NCI-H1105 treated with DMSO at 0.1 percent for 48 hours (cell line): ENCODE measurements at regions not wholly inside any gene's neighbourhood (a gene's known extent, or its start where the extent isn't known, plus 50 kb on each side); places are given as distances from the start of the nearest gene placed in this dataset.
"Not testable (repeated sequence)": the region's sequence is repeated elsewhere in the genome, so short reads cannot be mapped to it uniquely, and the experiment has no call there.

Experiments
- DNase-seq: peaks from one replicate; lab custom pipeline; 2025; lab: John Stamatoyannopoulos, UW

DNA sequence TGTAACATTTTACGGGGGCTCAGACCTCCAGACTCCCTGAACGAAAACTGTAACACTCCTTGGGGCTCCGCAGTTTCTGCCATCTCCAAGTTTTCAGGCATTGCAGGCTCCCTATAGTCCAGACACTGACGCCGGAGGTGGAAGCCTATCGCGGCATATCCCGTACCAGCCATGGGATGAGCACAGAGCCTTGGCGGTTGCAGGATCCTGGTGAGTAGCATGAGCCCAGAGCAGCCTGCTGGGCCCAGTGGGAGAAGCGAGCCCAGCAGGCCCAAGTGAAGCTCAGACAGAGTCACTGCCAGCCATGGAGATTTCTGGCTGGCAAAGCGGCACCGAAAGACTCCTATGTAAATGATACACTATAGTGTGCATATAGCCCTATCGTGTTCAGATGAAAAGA is 446.8 kb downstream of the COL11A1 start:
- DNase-seq: no peak

DNA sequence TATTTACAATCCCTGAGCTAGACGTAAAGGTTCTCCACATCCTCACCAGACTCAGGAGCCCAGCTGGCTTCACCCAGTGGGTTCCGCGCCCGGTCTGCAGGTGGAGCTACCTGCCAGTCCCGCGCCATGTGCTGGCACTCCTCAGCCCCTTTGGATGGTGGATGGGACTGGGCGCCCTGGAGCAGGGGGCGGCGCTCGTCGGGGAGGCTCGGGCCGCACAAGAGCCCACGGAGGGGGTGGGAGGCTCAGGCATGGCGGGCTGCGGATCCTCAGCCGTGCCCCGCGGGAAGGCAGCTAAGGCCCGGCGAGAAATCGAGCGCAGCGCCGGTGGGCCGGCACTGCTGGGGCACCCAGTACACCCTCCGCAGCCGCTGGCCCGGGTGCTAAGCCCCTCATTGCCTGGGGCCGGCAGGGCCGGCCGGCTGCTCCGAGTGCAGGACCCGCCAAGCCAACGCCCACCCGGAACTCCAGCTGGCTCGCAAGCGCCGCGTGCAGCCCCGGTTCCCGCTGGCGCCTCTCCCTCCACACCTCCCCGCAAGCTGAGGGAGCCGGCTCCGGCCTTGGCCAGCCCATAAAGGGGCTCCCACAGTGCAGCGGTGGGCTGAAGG is 448.3 kb downstream of the COL11A1 start:
- DNase-seq: not testable (repeated sequence)

DNA sequence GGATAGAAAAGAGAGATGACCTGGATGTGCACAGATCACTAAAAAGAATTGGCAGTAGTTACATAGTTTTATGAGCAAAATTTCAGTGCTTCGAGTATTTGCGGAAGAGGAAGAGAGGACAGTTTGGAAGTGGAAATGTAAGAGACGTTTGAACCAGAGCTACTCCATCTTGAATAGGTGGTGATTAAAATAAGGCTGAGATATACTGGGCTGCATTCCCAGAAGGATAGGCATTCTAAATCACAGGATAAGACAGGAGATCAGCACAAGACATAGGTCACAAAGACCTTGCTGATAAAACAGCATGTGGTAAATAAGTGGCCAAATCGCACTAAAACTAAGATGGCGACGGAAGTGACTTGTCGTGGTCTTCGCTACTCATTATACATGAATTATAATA is 453.3 kb downstream of the COL11A1 start:
- DNase-seq: no peak

DNA sequence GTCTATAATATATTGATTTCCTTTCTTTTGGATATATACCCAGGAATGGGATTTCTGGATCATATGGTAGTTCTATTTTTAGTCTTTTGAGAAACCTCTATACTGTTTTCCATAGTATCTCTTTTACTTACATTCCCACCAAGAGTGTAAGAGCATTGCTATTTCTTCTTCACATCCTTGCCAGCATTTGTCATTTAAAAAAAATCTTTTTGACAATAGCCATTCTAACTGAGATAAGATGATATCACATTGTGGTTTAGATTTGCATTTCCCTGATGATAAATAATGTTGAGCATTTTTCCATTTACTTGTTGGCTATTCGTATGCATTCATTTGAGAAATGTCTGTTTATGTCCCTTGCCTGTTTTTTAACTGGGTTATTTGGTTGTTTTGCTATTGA is 467.4 kb downstream of the COL11A1 start:
- DNase-seq: no peak

DNA sequence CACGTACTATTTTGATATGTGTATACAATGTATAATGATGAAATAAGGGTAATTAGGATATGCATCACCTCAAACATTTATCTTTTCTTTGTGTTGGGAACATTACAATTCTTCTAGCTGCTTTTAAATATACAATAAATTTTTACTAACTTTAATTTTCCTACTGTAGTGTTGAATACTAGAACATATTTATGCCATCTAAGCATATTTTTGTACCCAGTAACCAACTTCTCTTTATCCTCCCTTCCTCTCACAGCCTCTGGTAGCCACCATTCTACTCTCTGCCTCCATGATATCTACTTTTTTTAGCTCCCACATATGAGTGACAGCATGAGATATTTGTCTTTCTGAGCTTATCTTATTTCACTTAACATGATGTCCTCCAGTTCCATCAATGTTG is 468.0 kb downstream of the COL11A1 start:
- DNase-seq: no peak

DNA sequence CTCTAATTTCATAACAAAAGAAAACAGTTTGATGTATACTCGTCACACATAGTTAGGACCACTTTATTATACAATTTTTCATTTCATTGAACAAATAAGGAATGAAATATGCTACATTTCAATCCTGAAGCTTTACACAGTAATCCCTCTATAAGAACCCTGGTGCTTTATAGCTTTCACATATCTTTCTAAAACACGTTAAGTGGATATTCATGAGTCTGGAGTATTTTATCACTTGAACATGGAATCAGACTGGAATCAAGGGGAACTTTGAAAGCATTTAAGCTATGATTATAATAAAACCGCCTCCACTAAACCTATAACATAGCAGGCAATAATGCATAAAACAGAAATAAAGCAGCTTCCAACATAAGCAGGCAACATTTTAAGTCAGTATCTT is 476.6 kb downstream of the COL11A1 start:
- DNase-seq: no peak

DNA sequence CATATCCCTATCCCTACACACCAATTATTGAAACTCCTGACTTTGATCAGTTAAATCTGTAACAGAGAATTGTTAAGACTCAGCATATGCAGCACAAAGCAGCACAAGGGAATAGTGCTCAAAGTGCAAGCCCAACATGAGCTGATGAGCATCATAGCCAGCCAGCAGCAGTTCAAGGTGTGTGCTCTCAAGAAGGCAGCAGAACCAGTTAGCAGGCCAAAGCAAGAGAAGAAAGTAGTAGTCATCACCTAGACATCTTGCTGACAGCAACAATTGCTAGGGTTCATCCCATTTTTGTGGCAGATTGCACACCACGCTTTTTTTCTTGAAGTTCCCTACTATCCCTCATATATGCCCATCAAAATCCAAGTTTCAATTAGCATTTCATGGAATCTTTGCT is 478.3 kb downstream of the COL11A1 start:
- DNase-seq: no peak

DNA sequence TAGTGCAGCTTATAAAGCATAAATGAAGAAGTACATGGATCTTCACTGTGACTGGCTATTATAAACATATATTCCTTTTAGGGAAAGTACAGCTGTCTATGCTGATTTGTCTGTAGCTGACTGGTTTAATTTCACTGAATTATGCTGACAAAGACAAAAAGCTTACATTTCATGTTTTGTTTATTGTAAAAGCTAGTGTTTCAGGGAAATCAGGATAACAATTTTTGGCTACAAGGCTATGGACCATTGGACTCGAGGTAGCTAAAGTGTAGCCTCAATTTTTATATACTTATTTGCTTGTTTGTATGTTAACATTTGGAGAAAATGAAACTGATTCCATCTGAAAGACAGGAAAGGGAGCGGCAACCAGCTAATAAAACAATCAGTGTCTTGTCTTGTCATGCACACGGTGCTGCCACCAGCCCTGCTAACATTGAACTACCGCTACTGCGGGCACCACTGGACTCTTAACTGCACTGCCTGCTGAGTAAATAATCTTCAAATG is 480.2 kb downstream of the COL11A1 start:
- DNase-seq: peak; percentile 75

DNA sequence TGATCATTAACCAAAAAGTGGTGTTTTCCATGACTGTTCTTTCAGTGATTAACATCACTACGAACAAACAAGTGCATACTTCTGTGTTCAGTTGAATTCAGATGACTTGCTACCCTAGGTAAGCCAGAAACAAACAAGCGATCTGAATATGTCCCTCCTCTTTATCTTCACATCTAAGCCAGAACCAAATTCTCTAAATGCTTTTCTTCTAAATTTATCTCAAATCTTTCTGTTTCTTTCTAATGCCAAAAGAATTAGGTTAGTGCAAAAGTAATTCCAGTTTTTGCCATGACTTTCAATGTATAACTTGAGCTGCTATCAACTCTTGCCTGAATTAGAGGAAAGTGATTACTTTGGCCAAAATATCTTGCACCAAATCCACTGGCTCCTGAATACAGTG is 481.2 kb downstream of the COL11A1 start:
- DNase-seq: no peak

DNA sequence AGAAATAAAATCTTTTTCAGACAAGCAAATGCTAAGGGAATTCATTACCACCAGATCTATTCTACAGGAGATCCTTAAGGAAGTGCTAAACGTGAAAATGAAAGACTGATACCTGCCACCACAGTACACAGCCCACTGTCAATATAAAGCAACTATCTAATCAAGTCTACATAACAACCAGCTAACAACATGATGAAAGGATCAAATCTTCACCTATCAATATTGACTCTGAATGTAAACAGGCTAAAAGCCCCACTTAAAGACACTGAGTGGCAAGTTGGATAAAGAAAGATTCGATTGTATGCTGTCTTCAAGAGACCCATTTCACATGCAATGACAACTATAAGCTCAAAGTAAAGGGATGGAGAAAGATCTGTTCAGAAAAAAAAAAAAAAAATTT is 492.4 kb downstream of the COL11A1 start:
- DNase-seq: no peak

DNA sequence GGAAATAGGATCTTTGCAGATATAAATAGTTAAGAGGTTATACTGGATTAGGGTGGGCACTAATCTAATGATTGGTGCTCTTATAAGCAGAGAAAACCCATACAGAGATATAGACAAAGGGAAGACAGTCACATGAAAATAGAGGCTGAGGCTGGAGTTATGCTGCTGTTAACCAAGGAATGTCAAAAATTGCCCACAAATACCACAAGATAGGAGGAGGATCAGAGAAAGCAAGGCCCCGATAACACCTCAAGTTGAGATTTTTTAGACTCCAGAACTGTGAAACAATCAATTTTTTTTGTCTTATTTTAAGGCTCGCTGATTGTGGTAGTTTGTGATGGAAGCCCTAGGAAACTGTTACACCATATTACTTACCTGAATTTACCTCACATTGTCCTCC is 513.2 kb downstream of the COL11A1 start:
- no peak for DNase-seq

DNA sequence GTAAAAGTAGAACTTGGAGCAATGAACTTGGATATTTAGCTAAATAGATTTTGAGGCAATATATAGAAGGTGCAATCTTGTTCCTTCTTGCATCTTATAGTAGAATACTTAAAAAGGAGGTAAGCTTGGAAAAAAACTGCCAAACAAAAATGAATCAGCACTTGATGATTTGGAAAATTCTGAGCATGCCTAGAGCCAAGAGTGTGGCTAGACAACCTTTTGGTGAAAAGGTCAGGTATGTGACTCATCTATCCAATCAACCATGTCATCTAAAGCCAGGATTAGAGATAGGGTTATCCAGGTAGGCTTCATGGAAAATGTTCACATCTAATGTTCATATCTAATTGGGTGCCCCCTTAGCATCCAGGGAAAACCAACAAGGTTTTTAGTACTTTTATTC is 515.0 kb downstream of the COL11A1 start:
- DNase-seq: no peak

DNA sequence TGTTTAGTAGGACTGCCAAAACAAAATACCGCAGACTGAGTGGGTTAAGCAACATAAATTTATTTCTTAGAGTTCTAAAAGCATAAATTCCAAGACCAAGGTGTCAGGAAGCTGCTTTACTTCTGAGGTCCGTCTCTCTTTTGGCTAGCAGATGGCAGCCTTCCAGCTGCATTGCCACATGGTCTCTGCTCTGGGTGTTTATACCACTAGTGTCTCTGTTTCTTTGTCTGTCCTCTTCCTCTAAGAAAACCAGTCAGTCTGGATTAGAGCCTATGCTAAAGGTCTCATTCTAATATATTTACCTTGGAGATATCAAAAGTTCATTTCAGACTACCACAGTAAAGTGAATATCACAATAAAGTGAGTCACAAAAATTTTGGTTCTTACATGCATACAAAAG is 519.8 kb downstream of the COL11A1 start:
- peak; percentile 26 for DNase-seq

DNA sequence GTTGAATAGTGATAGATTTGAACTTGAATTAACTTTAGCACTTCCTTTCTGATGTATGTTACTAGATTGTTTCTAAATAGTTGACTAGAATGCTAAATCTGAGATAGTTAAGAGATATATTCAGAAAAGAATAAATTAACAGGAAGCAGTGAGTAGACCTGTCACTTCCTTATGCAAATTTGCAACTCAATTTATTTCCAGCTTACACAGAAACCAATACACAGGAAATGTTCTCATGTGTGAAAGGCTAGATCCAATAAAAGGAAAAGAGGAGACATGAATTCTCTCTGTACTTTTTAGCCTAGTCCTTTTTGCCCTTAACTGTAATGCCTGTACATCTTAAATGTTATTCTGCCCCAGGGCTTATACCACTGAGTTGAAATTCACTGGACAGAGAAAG is 522.3 kb downstream of the COL11A1 start:
- no peak for DNase-seq

DNA sequence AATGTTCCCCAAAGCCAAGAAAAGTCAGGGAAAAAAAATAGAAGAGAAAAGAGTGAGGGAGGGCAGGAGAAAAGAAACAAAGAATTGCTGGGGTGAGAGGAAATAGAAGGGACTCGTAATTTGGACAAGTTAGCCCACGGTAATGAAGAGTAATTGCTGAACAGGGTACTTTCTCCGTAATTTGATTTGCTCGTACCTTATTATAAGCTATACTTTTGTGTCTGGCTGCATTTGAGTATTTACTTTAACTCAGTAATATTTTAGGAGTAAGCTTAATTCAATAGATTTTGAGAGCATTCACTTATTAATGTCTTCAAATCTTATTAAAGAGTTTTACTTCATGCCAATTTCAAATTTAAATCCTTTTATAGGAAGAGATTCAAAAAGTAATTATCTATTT is 527.5 kb downstream of the COL11A1 start:
- no peak for DNase-seq

DNA sequence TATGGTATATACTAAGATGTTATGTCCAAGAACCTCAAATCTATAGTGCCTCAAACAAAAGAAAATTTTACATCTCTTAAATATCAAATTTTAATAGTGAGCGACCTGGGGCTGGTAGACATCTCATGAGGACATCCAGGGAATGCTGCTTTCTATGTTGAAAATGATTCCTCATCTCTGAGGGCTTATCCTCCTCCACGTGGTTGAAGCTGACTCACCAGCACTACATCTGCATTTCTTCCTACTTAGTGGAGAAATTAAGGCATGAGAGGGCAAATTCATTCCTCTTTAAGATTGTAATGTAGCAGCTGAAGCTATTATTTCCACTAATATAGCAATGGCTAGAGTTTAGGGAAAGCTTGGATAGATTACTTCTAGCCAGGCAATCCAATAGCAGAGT is 529.5 kb downstream of the COL11A1 start:
- DNase-seq: no peak

DNA sequence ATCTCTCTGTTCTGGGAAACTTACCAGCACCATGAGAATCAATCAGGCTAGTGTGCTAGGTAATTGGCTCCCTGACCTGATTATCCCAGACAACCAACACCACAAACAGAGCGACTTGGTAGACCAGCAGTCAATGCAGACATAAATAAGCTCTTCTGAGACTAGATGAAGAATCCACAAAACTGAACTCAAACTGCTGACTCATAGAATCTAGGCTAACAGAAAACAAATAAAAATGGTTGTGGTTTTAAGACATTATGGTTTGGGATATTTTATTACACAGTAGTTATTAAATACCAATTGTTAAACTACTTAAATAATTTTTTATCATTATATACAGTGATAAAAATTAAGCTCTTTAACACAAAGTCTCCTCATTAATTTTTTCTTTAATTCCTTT is 535.7 kb downstream of the COL11A1 start:
- DNase-seq: no peak

DNA sequence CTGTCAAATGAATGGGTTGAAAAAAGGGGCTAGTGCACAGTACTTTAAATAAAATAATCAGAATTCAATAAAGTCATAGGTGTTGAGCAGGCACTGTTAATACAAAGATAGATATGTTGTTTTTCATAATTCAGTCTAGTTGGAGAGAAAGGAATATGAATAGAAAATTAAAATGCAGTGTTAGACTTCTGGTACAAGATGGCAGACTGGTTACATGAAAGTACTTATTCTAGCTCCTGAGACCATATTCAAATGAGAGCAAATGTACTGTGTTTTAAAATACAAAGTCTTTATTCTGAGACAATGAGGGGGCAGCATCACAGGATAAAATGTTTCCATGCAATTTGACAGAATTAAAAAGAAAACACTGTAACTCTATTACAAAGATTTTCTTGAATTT is 542.1 kb downstream of the COL11A1 start:
- no peak for DNase-seq

DNA sequence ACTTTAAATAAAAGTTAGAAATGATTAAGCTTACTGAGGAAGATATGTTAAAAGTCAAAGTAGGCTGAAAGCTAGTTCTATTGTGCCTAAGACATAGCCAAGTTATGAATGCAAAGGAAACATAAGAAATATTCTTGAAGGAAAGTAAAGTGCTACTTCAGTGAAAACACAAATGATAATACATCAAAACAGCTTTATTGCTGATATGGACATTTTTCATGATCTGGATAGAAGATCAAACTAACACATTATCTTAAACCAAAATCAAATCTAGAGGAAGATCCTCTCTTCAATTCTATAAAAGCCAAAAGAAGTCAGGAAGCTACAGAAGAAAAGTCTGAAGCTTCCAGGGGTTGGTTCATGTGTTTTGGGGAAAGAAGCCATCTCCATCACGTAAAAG is 545.9 kb downstream of the COL11A1 start:
- no peak for DNase-seq

DNA sequence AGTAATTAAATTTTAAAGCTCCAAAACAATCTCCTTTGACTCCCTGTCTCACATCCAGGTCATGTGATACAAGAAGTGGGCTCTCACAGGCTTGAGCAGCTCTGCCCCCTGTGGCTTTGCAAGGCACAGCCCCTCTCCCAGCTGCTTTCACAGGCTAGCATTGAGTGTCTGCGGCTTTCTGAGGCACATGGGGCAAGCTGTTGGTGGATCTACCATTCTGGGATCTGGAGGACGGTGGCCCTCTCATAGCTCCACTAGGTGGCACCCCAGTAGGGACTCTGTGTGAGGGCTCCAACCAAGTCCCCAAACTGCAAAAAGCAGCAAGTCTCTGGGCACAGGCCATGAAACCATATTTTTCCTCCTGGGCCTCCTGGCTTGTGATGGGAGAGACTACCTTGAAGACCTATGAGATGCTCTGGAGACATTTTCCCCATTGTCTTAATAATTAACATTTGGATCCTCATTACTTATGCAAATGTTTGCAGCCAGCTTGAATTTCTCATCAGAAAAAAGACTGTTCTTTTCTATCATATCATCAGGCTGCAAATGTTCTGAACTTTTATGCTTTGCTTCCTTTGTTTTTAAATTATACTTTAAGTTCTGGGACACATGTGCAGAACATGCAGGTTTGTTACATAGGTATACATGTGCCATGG is 554.1 kb upstream of the OLFM3 start:
- no peak for DNase-seq

DNA sequence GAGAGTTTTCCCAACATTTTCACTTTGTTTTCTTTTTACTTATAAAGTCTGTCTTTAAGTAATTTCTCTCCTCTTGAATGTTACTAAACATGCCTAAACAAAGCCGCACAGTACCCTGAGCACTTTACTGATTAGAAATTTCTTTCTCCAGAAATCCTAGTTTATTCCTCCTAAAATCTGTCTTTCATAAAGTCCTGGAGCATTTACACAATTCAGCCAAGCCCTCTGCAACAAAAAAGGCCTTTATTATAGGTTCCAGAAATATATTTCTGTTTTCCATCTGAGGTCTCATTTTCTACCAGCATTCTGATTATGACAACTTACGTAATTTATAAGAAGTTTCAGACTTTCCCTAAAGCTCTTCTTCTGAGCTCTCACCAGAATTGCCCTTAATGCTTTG is 549.5 kb upstream of the OLFM3 start:
- DNase-seq: no peak

DNA sequence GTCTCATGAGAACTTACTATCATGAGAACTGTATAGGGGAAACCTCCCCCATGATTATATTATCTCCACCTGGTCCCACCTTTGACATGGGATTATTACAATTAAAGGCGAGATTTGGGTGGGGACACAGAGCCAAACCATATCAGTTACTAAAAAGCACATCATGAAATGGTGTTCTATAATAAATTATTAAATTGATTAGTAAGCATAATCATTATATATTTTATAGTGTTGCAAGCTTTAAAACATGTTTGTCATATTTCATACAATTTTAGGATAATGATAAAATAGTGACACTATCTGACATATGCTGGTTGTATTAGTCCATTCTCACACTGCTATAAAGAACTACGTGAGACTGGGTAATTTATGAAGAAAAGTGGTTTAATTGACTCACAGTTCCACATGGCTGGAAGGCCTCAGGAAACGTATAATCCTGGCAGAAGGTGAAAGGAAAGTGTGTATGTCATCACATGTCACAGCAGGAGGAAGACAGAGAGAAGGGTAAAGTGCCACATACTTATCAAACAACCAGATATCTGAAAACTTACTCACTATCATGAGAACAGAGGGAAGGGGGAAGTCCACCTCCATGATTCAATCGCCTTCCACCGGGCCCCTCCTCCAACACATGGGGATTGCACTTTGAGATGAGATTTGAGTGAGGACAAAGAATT is 539.2 kb upstream of the OLFM3 start:
- no peak for DNase-seq

DNA sequence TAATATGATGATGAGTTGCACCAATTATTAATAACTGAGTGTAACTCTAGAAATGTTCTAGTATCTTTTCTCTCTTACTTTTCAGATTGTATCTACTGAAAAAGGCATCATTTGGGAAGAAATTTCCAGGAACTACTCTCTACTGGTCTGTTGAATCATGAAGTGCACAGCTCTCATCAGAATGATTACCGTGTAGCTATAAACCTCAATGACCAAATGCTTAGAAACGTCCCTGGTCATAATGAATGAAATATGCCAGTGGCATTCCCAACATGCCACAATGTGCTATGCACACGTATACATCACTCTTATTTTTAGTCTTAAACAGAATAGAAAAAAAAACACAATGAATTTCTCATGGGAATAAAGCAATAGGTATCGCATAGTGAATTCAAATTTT is 534.3 kb upstream of the OLFM3 start:
- no peak for DNase-seq

DNA sequence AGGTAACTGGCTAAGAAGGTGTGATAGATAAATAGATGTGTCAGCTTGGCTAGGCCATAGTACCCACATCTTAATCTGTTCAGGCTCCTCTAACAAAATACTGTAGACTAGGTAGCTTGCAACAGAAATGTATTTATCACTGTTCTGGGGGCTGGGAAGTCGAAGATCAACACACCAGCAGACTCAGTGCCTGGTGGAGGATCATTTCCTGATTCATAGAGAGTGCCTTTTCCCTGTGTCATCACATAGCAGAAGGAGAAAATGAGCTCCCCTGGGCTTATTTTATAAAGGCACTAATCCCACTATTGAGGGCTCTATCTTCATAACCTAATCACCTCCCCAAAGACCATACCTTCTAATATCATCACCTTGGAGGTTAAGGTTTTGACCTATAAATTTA is 532.7 kb upstream of the OLFM3 start:
- DNase-seq: no peak
